Renal cortex interstitium (tissue), 11 donors: ENCODE measurements at regions not wholly inside any gene's neighbourhood (a gene's known extent, or its start where the extent isn't known, plus 50 kb on each side); places are given as distances from the start of the nearest gene placed in this dataset.
"Not testable (repeated sequence)": the region's sequence is repeated elsewhere in the genome, so short reads cannot be mapped to it uniquely, and the experiment has no call there.

Source experiments
- DNase-seq, 11 donors: peaks; one replicate each; pipeline ENCODE4 v3.0.0-alpha.2; 2013; ENCODE audit warnings: low read depth in 9 of 11, low spot score in 4 of 11; ENCODE audit errors: extremely low read depth in 1 of 11

DNA sequence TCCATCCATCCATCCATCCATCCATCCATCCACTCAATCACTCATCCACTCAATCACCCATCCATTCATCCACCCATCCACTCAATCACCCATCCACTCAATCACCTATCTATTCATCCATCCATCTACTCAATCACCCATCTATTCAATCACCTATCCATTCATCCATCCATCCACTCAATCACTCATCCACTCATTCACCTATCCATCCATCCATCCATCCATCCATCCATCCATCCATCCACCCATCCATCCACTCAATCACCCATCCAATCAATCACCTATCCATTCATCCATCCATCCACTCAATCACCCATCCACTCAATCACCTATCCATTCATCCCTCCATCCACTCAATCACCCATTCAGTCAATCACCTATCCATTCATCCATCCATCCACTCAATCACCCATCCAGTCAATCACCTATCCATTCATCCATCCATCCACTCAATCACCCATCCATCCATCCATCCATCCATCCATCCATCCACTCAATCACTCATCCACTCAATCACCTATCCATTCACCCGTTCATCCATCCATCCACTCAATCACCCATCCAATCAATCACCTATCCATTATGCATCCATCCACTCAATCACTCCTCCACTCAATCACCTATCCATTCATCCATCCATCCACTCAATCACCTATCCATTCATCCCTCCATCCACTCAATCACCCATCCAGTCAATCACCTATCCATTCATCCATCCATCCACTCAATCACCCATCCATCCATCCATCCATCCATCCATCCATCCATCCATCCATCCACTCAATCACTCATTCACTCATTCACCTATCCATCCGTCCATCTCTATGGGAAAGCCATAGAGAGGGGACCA is 114.7 kb upstream of the ZBTB40 start:
- not testable (repeated sequence) for DNase-seq

DNA sequence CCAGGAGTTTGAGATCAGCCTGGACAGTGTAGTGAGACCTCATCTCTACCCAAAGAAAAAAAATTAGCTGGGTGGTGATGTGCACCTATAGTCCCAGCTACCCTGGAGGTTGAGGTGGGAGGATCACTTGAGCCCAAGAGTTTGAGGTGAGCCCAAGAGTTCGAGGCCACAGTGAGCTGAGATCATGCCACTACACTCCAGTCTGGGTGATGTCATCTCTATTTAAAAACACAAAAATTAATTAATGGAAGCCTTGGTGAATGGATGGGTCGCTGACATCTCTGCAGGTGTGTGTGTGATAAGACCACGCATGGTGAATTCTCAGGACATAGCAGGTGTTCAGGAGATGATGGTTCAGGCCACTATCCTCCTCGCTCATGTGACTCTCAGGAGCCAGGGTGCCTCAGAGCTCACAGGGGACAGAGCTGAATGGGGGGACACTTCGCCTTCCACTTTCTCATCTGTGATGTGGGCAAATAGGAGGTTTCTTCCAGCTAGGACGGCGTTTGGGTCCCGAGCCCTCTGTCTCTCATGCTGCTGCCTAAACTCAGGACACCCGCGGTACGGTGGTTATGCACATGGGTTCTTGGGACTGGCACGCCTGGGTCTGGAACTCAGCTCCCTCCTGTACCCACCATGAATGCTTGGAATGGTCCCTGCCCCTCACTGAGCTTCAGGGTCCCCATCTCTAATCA is 113.4 kb upstream of the ZBTB40 start:
- DNase-seq, result no peak

DNA sequence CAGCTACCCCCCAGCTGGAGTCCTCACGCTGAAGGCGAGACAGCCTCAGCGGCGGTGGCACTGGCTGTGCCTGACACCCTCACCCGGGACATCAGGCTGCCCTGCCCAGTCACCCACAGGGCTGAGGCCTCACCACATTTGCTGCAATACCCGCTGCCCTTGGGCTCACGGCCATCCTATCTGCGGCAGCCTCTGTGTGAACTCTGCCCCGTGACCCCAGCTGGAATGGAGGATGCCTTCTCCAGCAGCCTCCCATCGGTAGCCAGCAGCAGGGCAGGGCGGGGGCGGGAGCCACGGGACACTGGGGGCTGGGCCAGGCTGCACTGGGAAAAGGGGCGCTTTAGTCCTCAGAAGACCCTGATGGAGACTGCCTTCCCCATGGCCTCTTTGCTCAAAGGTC is 112.4 kb upstream of the ZBTB40 start:
- no peak for DNase-seq

DNA sequence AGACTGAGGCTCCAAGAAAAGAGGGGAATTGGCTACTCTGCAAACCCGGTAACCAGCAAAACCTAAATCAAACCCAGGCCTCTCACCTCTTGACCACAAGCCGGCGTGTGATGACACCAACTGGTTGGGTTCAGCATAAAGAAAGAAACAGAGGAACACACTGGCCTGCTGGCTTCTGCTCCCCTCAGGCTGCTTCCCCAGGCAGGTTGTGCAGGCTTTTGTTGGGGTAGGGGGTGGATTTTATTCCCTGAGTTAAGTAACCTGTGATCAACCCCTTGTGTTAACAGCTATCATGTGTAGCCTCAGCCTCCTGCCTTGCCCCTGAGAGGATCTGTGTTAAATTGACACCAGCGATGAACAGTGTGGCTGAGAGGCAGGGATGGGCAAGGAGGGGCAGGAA is 111.6 kb upstream of the ZBTB40 start:
- DNase-seq, result no peak

DNA sequence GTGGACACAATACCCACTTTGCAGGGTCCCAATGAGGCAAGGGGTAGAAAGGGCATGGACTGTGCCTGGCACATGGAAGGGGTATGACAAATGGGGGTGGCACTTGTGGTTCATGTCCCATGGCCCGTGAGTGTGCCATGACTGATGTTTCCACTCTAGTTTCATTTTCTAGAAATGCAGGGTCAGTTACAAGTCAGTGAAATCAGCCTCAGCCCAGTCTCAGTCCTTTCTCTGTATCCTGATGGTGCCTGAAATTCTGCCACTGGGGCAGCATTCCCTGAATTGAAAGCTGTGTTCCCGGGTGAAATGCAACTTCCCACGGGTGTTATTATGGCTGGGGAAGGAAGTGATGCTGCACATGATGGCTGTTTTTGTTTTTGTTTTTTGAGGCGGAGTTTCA is 110.8 kb upstream of the ZBTB40 start:
- no peak for DNase-seq

DNA sequence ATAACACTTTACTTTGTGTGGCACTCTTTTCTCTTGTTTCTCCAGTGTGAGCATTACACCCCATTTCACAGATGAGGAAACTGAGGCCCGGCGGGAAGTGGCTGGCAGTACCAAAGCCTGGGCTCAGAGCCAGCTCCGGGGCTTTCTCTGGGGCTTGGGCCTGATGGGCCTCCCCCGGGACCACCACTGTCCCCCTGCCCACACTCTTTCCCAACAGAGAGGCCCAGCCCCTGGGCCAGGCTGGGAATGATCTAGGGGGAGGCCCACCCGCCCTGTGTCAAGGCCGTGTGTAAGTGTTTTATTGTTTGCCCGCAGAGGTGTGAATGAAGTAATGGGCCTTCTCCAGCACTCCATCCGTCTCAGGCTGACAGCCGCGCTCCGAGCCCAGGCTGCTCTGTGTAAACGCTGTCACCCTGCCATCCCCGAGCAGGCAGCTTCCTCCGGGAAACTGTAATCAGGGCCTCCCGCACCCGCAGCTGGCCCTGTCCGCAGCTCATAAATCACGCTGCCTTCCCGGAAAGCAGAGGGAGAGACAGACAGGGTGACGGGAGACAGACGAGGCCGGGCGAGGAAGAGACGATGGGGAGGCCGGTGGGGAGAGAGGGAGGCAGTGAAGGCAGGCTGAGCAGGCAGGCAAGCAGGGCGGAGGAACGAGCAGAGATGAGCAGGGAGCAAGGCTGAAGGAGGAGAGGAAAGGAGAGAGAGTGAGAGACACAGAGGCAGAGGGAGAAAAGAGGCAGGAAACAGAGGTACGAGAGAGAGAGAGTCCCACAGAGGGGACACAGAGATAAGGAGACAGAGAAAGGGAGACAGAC is 109.7 kb upstream of the ZBTB40 start:
- DNase-seq, result peak in 9 of 11 donors; percentile 61 to 79 (median 76)

DNA sequence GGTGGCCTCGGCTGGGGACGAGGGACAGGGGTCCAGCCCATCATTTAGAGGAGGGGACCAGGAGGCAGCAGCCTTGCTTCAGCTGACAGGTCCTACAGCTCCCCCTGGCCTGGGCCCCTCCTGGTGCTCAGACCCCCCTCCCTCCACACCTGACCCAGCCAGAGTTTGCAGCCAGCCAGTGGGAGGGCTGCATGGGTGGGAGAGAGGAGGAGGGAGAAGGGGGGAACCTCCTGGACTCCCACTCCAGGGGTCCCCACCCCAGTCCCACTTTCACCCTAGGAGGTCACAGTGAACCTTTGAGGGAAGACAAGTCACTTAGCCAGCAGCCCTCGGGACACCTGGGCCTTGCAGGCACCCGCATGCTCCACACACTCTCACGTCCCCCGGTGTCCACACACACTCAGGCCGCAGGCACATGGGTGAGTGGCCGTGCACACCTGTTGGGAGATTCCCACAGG is 108.9 kb upstream of the ZBTB40 start:
- no peak for DNase-seq

DNA sequence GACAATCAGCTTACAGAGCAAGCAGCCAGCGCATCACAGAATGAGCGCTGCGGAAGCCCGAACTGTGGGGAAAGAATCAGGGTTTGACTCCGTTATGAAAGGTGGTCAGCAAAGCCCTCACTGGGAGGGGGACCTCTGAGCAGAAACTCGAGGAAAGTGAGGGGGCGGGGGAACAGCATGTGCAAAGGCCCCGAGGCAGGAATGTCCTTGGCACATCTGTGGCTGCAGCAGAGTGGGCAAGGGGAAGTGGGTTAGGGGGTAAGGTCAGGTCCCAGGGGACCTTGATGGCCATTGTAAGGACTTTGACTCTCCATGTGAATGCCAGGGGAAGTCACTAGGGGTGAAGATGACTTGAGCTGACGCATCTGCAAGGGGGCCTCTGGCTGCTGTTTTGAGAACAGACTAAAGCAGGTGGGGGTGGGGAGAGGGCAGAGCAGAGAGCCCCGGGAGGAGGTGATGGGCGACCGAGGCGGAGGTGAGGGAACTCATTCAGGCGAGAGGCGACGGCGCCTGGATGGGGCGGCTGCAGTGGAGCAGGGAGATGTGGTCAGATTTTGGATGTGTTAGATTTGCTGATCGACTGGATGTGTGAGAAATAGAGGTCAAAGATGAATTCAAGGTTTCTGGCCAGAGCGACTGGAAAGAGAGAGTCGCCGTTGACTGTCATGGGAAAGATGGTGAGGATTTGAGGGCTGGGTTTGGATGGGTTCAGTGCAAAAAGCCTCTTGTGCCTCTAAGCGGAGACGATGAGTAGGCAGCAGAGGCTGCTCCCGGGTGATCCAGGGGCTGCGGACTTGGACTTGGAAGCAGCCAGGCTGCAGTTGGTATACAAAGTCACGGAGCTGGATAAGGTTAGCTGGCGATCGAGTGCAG is 108.0 kb upstream of the ZBTB40 start:
- DNase-seq, result no peak

DNA sequence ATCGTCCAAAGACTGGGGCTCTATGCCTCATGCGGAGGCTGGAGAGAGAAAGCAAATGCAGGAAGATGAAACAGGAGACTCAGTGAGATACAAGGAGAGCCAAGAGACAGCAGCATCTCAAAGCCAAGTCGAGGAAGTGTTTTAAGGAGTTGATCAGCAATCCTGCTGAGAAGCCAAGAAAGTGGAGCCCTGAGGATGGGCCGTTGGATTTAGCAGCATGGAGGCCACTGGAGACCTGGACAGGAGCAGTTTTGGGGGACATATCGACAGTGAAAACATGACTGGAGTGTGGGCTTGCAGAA is 107.4 kb upstream of the ZBTB40 start:
- no peak for DNase-seq

DNA sequence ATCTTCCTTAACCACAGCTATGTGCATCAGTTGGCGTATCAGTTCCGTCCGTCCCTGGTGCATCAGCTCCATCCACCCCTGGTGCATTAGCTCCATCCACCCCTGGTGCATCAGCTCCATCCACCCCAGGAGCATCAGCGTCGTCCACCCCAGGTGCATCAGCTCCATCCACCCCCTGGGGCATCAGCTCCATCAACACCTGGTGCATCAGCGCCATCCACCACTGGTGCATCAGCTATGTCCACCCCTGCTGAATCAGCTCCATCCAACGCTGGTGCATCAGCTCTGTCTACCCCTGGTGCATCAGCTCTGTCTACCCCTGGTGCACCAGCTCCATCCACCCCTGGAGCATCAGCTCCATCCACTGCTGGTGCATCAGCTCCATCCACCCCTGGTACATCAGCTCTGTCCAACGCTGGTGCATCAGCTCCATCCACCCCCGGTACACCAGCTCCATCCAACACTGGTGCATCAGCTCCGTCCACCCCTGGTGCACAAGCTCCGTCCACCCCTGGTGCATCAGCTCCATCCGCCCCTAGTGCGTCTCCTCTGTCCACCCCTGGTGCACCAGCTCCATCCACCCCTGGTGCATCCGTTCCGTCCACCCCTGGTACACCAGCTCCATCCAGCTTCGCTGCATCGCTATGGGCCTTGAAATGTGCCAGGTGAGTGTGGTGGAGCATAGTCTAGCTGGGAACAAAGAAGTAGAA is 106.6 kb upstream of the ZBTB40 start:
- no peak for DNase-seq

DNA sequence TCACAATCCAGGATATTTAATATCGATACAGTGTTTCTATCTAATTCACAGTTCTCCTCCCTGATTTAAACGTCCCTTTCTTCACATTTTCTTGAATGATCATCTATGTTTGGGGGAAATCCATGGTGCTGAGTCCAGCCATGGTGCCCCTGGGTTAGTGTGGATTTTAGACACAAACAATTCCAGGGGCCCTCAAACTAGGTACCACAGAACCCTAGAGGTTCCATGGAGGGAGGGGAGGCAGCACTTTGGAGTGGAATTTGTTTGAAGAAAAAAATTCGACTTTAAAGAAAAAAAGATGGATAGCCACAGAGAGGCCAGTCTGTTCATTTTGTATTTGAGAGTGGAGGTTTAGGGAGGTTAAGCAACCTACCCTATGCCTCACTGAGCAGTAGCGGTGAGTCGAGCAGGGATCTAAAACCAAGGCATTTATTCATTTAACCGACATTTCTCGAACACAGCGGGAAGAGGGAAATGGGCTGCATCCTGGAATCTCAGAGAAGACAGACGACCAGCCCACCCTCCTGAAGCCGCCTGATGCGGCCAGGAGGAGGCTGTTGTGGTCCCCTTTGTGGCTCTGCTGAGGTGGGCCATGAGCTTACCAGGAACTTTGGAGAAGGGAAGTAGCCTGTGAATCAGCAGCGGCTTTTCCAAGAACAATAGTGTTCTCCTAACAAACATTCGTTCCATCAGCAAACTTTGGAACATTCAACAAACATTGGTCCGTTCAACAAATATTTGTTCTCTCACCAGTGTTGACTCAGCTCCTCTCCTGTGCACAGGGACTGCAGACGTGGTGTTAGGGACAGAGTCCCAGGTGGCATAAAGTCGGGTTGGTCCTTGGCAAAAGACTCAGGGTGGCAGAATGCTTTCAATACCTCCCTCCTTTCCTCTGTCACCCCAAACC is 103.5 kb upstream of the ZBTB40 start:
- DNase-seq, result no peak

DNA sequence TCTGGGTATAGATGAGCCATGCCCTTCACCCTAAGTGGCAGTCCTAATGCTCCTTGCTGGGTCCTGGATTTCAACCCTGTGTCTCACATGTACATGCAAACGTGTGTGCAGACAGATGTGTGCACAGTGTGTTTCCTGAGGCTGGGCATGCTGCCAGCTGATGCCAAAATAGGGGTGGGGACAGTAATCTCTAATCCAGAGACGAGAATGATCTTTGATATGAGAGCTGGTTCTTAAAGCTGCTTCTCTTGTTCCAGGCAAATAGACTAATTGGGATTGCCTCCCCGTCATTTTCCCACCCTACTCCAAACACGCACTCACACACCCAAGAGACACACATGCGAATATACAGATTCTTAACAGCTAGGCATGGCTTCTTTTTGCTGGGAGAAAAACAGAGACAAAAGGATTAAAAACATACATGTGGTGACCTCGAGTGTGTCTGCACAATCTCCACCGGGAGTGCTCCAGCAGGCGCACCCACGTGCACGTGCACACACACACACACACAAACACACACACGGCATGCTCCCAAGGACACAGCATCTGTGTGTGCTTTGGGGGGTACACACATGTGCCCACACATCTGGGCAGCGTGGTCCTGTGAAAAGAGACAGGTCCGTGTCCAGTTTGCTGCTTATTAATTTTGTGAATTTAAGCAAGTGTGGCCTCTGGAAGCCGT is 102.1 kb upstream of the ZBTB40 start:
- DNase-seq, result no peak

DNA sequence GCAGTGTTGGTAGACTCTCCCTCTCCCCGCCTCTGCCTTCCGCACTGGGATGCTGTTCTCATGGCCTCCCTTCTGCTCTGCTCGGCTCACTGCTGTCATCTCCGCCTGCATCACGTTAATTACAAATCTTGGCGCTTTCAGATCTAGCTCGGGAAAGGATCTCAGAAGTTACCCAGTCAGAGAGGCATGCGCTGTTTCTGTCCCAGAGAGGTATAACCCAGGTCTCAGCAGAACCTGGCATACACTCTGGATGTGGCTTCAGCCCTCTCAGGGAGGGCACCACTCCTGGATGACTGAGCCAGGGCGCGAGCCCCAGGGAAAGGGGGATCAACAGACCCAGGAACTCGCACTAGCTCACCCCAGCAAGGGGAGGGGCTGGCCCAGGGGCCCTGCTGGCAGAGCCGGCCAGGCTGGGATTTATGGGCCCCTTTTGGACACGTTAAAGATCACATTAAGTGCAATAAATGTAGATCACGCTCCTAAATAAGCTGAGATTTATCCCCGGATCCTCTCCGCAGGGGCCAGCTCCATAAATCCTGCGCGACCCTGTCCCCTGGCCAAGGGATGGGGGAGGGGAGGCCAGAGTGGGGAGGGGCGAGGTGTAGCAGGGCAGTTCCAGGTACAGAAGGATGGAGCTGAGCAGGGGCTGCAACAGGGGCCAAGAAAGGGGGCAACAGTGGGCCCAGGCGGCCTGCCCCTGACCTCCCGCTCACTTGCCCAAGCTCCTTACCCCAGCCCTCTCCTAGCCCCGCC is 101.3 kb upstream of the ZBTB40 start:
- DNase-seq, result peak in 5 of 11 donors; percentile 39 to 58 (median 52)

DNA sequence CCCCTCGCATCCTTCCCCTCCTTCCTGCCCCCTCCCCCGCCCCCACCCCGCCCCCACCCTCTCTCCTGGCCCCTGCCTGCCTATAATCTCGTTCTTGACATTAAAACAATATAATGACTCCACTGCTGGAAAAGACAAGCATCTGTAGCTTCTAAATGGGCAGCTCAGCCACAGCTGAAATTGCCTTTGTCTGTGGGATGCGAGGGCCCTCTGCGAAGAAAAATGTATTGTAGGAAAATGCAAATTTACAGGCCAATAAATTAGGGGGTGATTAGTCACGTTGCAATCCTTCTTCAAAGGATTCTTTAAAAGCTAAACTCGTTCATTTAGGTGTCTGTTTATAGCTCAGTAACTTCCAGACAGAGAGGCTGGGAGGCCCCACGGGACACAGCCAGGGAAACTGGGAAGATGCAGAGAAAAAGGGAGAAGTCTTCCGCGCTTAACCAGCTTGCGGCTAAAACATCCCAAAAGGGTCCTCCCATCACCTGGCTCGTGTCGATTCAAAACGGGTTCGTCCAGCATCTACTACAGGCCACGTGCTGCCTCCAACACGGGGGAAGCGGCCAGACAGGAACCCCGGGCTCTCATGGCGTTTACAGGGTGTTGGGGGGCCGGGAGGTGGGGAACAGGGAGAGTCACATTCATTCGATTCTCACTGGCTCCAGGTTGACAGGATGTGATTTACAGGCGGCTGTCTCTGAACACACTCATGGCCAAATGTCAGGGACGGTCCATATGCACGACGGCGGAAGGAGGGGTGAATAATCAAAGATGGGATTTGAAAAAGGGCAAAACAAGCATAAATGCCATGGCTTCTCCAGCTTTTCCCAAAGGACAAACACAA is 100.5 kb upstream of the ZBTB40 start:
- no peak for DNase-seq

DNA sequence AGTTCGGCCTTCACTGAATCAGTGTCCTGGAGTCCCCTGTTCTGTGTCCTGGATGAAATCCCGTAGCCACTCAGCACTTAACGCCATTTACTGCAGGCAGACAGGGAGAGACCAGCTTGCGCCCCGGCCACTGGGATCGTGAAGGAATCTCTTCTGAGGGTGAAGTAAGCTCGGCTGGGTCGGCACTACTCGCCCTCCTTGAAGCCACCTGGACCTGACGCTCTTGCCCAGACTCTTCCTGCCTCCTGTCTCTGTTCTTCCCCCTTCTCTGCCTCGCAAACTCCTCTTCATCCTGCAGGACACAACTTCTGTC is 99.9 kb upstream of the ZBTB40 start:
- DNase-seq, result no peak
